ENCODE measurements at regions not wholly inside any gene's neighbourhood (a gene's known extent, or its start where the extent isn't known, plus 50 kb on each side); places are given as distances from the start of the nearest gene placed in this dataset.
"Not testable (repeated sequence)": the region's sequence is repeated elsewhere in the genome, so short reads cannot be mapped to it uniquely, and the experiment has no call there.

DNA sequence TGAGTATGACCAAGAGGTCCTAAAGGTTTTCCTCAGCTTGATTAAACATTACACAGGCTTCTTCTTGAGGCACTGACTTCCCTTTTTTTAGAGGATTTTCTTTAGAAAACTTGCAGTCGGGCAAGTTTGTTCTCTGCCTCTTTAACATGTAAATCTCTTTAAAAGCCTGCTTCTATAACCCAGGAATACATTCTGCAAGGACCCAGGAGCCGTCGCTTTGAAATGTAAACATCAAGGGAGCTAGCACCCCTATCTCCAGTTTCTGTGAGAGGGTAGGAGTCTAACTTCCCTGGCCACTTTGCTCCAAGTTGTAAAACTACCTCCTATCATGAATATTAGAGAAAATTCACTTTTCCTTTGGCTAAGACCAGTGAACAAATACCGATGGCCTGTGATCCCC, 201.5 kb upstream of the CPHXL start:
- DNase-seq = no peak

DNA sequence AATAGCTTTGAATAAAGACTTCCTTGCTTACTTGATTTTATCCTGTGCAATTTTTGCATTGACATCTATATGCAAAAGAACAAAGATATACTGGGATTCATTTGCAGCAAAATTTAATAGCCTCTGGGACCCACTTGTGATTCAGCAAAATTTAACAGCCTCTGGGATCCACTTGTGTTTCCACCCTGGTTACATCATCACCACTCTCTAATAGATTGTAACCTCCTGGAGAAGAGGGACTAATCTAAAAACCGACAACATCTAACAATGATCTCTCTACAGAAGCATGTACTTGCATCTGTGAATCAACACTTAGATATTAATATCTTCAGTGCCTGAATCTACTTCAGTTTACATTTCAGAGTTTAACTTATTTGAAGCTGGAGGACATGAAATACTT, 202.0 kb upstream of the CPHXL start:
- DNase-seq = peak; percentile 26

DNA sequence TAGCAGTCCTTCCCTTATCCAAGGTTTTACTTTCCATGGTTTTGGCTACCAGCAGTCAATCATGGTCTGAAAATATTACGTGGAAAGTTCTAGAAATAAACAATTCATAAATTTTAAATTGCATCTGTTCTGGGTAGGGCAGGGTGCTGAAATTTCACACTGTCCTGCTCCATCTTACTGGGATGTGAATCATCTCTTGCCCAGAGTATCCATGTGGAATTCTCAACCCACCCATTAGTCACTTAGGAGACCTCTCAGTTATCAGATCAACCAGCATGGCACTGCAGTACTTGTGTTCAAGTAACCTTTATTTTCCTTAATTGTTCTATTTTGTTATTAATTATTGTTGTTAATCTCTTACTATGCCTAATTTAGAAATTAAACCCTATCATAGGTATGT, 202.8 kb upstream of the CPHXL start:
- peak; percentile 20 for DNase-seq

DNA sequence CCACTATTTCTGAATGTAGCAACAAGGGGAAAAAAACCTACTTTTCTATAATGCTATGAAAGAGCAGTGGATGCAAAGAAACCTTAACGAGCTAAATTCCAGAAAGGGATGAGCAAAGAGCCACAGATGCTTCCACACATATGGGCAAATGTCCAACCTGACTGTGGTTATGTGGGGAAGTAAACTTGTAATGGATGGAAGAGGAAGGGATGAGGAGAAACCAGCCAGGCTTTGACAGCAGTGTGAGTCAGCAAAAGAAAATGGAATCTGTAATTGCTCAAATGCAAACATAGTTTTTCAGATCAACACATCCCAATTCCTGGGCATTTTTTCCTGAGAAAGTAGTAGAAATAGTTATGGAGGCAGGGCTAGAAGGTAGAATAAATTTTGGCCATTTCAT, 204.8 kb upstream of the CPHXL start:
- peak; percentile 95 for DNase-seq

DNA sequence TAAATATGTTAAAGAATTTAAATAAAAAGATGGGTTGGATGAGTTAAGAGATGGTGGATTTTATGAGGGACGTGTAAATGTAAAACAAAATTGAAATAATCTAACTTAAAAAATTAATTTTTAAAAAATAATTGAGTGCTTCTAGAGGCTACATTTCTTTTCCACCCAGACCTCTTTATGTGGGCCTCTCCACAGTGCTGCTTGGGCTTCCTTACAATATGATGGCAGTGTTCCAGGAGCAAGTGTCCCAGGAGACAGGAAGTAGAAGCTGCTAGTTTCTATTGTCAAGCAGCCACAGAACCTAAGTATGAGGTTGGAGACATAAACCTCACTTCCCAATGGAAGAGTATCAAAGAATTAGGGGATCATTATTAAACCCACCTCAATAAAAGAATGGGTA, 205.7 kb upstream of the CPHXL start:
- no peak for DNase-seq

DNA sequence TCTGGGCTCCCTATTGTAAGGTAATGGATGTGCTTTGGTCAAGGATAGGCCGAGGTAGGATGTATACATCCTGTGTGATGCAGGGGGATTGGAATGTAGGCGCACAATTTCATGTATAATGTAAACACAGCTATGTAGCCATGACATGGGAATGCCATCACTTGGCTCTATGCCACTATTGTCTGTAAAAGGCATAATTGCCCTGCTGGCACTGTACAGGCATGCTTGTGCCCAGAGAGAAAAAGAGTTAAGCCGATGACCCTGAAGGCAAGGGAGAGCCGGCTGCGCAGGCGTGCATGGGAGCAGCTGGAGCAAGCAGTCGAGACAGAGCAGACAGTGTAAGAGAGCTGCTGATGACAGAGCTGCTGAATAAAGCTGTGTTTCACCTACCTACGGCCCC, 212.5 kb upstream of the CPHXL start:
- peak; percentile 30 for DNase-seq

DNA sequence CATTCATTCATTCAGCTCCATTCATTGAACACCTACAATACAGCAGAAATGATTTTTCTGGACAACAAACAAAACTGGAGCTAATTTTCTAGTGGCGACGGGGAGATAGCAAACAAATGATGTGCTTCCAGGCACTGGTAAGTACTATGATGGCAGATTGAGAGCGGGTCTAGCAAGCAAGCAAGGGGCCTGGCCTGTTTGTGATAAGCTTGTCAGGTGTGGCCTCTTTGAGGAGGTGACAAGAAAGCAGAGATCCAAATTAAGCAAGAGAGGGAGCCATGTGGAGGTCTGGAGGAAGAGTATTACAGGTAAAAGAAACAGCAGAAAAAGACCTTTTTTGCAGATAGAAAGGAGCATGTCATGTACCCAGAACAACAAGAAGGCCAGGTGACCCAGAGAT, 216.1 kb upstream of the CPHXL start:
- no peak for DNase-seq

DNA sequence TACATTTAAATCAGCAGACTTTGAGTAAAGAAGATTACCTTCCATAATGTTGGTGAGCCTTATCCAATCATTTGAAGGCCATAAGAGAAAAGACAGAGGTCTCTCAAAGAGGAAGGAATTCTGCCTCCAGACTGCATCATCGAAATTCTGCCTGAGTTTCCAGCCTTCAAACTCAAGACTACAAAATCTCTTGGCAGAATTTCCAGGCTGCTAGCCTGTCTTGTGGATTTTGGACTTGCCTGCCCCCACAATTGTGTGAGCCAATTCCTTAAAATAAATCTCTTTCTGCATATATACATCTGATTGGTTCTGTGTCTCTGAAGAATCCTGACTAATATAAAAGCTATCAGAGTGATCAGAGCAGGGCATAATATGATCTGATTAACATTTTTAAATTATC, 216.6 kb upstream of the CPHXL start:
- DNase-seq = no peak

DNA sequence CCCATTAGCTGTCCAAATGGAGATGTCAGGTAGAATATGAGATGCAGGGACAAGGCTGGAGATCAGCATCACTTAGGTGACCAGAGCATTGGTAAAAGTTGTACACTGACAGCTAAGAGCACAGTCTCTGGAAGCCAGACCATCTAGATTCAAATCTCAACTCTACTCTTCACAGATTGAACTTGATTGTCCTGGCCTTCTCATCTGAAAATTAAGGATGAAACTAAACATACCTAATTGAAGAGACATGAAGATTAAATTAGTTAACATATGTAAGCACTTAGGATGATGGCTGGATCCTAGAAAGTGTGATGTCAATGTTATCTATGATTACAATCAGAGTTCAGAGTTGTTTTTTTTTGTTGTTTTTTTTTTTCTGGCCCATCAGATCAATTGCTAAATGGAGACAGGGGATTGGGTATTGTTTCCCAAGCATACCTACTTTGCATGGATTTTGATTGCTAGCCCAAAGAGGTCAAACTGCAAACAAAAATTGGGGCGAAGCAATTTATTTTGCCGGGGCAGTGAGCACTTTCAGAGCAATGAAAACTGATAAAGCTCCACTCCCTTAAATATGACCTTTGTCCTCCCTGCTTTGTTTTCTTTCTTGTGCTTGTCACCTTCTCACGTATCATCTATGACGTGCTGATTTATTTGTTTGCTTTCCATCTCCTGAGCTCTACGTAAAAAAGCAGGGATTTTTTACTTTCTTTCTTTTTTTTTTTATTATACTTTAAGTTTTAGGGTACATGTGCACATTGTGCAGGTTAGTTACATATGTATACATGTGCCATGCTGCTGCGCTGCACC, 217.6 kb upstream of the CPHXL start:
- DNase-seq = no peak

DNA sequence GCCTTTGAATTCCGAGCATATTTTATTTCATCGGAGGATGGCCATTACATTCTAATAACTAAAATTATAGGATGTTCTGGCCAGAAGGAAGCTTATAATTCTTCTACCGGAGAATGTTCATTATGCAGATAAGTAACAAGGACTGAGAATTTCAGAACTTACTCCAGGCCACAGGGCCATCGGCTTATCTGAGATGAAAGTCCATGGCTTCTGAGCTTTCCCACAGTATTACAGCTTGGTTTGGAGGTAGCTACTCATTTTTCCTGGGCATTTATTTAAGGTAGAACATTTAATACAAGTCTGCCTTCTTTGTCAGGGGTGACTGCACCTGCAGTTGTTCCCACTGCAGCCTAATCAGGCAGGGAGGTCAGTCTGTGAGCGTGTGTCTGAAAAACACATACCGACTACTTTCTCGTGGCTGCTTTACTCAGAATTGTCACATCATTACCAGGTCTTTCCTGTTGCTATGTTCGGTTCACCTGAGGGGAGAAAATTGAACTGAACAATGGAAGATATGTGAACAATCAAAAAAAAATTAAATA, 219.7 kb upstream of the CPHXL start:
- no peak for DNase-seq

DNA sequence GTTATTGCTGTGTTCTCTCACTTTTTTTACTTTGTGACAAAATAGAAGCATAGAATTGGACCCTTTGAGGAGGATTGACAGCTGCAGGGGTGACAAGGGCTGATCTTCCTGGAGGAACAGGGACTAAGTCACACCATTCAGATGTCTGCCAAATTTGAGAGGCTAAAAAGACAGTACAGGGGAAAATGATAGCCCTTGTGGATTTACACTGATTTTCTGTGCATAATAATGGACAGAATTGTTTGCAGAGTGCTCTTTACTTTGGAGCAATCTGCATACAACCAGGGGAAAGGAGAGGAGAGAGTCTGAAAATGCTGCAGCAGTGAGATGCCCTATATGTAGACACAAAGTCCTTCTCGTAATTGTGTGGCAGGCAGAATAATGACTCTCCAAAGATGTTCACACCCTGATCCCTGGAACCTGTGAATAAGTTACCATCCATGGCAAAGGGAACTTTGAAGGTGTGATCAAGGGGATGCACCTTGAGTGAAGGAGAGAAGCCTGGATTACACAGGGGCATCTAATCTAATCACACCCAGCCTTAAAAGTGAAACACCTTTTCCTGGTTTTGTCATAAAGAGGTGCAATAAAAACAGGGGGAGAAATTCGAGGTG, 221.4 kb upstream of the CPHXL start:
- DNase-seq = no peak

DNA sequence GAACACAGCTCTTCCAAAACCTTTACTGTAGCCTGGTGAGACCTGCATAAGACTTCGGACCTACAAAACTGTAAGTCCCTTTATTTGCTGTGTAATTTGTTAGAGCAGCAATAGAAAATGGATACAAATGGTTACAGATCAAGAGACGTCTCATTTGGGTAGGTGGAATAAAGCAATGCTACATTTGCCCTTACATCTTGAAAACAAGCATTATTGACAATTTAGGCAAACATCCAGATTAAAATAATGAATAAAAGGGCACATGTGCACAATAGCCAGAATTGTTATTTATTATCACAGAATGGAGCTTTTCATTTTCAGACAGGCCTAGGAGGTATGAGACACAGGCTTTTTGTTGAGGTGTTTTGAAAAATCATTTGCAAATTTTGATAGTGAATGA, 222.2 kb upstream of the CPHXL start:
- DNase-seq = no peak

DNA sequence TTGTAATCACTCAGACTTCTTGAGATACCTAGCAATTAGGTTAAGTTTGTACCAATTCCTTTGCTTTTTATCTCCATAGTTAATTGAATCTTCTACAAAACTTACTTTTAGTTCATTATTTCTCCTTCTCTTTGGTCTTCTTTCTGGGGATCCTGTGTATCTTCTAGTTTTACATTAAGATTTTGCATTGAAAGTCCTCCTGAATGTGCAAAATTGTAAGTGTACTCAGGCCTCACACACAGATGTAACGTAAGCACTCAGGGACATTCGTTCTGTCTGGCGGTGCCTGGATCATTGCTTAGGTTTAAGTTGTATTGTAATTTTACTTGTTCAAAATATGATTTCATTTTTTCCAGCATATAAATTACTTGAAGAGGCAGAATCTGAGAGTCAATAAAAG, 222.6 kb upstream of the CPHXL start:
- DNase-seq = no peak

DNA sequence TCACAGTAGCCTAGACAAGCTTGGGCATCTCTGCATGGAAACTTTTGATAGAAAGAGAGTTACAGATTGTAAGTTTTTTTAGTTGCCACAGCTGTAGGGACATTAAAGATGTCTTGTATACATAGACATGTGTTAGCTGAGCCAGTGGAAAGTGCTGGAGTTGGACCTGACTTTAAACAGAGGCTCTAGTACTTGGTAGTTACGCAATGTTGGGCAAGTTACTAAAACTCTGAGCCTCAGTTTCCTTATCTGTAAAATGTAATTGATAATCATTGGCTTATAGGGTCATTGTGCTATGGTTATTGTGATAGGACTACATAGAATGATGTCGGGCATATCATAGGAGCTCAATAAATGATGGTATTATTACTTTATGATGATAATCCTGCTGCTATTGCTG, 225.8 kb upstream of the CPHXL start:
- no peak for DNase-seq

DNA sequence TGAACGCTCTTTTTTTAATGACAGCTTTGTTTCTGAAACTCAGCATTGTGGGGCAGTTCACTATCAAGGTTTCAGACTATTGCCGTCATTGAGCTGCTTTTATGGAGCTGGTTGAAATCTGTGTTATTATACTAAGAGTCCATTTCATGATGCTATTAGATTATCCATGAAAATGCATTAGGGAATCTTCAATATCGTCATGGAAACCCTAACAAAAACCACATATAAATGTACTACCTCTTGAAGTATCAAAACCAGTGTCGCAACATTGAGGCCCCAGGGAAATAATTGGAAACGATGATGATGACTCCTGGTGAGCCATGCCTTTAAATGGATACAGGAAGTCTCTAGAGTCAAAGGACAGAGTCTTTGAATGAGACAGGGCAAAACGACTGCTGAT, 231.6 kb upstream of the CPHXL start:
- DNase-seq = no peak

DNA sequence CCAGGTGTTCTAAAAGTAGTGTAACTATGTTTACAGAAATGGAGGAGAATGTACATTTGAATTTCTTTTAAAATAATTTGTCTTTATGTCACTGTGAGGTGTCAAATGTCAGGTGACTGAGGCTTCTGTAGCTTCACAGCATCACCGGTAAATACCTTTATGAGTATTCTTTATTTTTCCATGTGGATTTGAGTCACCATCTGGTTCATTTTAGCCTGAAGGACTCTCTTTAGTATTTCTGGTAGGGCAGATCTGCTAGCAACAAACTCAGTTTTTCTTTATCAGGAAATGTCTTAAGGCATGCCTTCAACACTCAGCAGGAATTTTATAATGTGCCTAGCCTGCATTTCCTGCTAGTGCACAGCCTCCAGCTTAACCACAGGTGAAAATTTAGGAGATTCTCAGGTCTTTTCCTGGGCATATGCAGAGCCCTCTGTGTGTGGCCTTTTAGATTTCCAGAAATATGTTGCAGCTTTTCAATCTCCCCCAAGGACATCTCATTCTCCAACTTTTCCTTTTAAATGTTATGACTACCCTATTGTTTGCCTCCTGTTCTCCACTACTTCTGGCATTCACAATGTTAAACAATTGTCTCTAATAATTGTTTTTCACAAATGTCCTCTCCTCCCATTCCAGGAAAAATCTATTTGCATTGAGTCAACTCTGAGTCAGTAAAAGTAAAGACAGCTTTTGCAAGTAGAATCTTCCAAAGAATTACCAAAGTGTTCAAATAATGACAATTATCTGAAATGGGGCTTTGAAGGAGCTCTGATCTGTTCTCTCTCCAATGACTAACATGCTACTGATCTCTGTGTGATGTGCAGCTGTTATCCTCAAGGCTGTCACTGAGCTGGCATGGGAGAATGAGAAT, 239.4 kb upstream of the CPHXL start:
- DNase-seq = no peak

DNA sequence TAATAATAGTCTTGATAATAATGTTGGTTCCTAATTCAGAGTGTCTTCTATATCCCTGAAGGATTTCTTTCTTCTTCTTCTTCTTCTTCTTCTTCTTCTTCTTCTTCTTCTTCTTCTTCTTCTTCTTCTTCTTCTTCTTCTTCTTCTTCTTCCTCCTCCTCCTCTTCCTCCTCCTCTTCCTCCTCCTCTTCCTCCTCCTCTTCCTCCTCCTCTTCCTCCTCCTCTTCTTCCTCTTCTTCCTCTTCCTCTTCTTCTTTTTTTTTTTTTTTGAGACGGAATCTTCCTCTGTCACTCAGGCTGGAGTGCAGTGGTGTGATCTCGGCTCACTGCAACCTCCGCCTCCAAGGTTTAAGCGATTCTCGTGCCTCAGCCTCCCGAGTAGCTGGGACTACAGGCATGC, 242.8 kb upstream of the CPHXL start:
- DNase-seq = not testable (repeated sequence)

DNA sequence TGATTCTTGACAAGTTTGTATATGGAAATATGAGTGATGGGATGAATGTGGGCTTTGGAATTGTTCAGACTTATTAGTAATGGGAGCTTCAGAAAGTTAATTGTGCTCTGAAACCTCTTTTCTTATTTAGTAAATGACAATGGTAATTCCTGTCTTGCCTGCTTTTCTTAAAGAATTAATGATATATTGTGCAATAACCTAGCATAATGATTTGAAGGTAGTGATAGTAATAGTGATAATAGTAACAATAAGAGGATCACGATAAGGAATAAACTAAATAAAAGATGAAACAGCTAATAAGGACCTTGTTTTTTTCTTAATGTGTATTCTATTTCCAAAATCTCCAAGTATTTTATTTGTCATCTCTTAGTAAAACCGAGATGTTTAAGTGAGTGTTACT, 245.0 kb upstream of the CPHXL start:
- no peak for DNase-seq

DNA sequence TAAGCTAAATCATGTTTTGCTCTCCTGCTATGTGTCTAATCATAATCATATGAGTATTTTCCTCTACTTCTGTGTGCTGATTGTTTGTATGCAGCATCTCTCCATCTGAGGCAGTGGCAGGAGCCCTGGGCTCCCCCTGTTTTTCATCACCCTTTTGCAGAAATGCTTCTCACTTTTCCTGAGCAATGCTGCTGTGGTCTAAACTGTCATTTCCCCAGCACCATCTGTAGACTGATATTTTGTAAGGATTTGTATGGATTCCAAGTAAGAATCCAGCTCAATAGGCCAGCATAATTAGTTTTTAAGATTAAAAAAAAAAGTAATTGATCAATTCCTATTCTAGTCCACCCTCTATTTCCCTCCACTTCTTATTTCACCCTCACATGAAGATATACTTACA, 257.0 kb upstream of the CPHXL start:
- DNase-seq = no peak

DNA sequence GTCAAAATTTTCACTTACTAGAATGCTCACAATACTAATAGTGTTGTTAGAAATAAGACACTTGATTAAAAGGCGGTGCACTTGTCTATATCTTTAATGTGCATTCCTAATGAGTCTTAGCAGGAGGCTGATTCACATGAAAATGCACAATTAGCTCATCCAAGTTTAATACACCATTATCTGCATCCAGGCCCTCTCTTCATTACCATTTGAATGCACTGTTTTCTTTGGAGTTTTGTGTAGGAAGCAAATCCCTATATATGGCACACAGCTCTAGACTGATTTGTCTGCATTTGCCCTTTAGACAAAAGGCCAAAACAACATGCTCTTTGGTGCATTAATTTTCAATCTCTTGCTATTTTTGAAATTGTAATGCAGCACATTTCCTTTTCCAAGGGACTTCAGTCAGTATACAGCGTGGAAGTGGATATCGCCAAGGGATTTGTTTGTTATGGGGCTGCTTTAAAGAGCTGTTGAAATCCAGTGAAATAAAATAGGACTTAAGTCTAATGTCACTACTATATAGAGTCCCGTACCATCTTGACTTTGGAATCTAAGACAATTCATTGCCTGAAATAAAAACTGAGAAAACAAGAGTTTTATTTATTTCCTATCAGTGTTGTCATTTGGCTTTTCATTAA, 257.6 kb upstream of the CPHXL start:
- DNase-seq = no peak

DNA sequence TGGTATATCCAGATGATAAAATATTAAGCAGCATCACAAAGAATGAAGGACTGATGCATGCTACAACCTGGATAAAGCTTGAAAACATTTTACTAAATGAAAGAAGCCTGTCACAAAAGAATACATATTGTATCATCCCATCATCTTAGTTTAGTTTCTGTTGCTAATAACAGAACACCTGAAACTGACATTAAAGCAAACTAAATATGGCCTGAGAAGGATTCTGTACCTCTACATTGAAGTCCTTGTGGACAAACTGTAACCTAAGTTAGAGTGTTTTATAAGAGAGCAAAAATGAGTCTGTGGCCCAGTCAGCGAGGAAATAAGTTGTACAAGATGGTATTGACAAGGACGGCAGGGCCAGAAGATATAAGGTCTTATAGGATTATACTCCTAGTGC, 261.0 kb upstream of the CPHXL start:
- DNase-seq = no peak

DNA sequence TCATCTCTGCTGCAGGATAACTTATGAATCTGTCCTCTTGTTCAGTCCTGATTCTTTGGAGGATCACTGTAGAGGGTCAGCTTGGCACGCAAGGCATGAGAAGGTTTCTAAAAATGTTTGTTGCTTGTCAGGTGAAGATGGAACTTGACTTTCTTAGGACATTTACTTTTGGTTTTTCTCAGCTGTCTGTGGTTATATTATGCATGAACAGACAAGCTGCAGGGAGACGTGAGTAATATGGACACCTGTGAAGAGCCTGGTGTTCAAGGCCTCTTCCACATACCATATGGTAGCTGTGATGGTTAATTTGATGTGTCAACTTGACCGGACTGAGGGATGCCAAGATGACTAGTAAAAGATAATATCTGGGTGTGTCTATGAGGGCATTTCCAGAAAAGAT, 270.2 kb upstream of the CPHXL start:
- DNase-seq = no peak

DNA sequence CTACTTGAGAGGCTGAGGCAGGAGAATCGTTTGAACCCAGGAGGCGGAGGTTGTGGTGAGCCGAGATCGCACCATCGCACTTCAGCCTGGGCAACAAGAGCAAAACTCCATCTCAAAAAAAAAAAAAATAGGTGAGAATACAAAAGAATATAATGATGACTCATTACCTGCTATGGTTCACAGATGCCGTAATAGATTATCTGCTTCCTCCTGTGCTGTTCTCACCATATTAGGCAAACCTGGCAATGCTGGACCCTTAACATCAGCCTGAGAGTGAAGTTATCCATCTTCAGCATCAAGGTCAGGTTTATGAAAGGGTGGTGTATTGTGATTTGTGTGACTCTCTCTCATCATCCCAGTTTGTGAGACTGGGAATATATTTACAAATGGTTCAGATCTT, 271.3 kb upstream of the CPHXL start:
- no peak for DNase-seq
